ENCODE measurements at regions not wholly inside any gene's neighbourhood (a gene's known extent, or its start where the extent isn't known, plus 50 kb on each side); places are given as distances from the start of the nearest gene placed in this dataset.

DNA sequence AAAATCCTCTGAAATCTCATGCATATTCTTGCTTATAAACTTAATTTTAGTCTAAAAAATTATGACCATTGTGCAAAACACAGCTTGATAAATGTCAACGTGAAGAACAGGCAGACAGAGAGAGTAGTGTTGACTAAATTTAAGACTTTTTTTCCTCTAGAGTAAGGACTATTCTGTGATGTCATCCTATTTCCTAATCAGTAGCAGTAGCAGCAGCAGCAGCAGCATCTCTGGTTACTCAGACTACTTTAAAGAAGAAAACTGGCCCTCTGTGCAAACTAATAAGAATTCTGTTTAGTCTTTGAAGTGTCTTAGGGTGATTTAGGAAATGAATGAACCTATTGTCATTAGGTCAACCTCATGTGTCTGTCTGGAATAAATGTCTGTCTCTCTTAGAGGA is 403.0 kb downstream of the HINT1 start:
- TF ChIP-seq, protein P1, sequence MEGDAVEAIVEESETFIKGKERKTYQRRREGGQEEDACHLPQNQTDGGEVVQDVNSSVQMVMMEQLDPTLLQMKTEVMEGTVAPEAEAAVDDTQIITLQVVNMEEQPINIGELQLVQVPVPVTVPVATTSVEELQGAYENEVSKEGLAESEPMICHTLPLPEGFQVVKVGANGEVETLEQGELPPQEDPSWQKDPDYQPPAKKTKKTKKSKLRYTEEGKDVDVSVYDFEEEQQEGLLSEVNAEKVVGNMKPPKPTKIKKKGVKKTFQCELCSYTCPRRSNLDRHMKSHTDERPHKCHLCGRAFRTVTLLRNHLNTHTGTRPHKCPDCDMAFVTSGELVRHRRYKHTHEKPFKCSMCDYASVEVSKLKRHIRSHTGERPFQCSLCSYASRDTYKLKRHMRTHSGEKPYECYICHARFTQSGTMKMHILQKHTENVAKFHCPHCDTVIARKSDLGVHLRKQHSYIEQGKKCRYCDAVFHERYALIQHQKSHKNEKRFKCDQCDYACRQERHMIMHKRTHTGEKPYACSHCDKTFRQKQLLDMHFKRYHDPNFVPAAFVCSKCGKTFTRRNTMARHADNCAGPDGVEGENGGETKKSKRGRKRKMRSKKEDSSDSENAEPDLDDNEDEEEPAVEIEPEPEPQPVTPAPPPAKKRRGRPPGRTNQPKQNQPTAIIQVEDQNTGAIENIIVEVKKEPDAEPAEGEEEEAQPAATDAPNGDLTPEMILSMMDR (IDR thresholded peaks at IDR 0.05; ENCODE audit: poor library complexity), result no peak
- TF ChIP-seq EZH2 (IDR thresholded peaks at IDR 0.05; ENCODE audit: borderline replicate concordance), result no peak
- no peak for TF ChIP-seq EZH2phosphoT487 (IDR thresholded peaks at IDR 0.05; ENCODE audit: low read depth, severe bottlenecking, unreplicated experiment)

Measured in hepatocyte (in vitro differentiated cells).